ENCODE measurements at regions not wholly inside any gene's neighbourhood (a gene's known extent, or its start where the extent isn't known, plus 50 kb on each side); places are given as distances from the start of the nearest gene placed in this dataset.
"Not testable (repeated sequence)": the region's sequence is repeated elsewhere in the genome, so short reads cannot be mapped to it uniquely, and the experiment has no call there.

DNA sequence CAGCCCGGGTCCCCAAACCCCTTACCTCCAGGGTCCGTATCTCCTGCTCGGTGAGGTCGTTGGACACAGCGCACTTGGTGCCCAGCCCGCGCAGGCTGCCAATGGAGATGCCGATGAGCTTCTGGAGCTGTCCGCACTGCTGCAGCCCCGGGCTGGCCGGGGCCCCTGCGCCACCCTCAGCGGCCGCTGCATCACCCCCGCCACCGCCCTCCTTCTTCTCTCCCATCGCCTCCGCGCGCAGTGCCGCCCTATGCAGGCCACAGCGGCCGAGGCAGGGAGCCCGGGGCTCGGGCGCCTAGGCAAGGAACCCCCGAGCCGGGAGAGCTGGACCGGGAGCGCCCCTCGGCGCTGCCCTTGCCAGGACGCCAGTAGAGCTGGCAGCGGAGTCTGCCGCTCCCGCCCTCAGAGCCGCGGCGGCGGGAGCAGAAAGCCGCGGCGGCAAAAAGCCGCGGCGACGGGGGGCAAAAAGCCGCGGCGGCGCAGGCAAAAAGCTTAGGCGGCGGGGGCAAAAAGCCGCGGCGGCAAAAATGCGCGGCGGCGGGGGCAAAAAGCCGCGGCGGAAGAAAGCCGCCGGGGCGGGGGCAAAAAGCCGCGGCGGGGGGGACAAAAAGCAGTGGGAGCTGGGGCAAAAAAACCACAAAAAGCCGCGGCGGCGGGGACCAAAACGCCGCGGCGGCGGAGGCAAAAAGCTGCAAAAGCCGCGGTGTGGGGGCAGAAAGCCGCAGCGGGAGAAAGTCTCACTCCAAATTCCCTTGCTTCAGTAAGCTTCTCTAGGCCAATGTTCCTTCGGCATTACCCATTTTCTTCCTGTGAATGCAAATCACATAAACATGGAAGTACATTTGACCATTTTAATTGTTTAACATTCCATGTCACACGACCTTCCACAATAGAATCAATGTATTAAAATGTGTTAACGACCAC, 181.2 kb downstream of the ZNF92 start:
- not testable (repeated sequence) for H2AFZ ChIP-seq (ENCODE audit: low read length); H3K4me2 ChIP-seq (ENCODE audit: insufficient read depth, low read length); H3K9me3 ChIP-seq (ENCODE audit: low read depth, low read length); H4K20me1 ChIP-seq (ENCODE audit: insufficient read depth, low read length); H3K4me1 ChIP-seq (ENCODE audit: insufficient read depth, low read length); H3K36me3 ChIP-seq (ENCODE audit: insufficient read depth, low read length); H3K27ac ChIP-seq (ENCODE audit: low read depth, low read length); H3K4me3 ChIP-seq (ENCODE audit: insufficient read depth, low read length); H3K79me2 ChIP-seq (ENCODE audit: insufficient read depth, low read length); DNase-seq (ENCODE audit: insufficient read length, low spot score, missing footprints); H3K27me3 ChIP-seq (ENCODE audit: insufficient read depth, low read length)

DNA sequence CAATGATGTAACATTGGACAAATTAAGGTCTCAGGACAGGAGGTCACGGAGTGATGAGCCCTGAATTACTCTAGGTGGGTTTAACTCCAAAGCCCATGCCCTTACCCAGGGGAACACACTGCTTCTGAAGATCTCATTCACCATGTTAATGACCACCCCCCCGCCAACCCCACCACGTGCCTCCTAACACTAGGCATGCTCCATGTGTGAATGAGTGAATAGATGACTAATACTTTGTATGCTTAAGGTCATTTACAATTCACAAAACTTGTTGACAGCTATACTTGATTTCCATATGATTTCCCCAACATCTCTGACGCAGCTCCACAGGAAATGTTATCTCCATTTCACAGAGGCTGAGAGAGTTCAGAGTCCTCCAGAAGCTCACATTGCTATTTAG, 184.9 kb downstream of the ZNF92 start:
- H3K4me2 ChIP-seq (ENCODE audit: insufficient read depth, low read length); H3K27me3 ChIP-seq (ENCODE audit: insufficient read depth, low read length); H3K27ac ChIP-seq (ENCODE audit: low read depth, low read length); H4K20me1 ChIP-seq (ENCODE audit: insufficient read depth, low read length); H2AFZ ChIP-seq (ENCODE audit: low read length); H3K9me3 ChIP-seq (ENCODE audit: low read depth, low read length); H3K4me1 ChIP-seq (ENCODE audit: insufficient read depth, low read length); H3K79me2 ChIP-seq (ENCODE audit: insufficient read depth, low read length); DNase-seq (ENCODE audit: insufficient read length, low spot score, missing footprints); H3K4me3 ChIP-seq (ENCODE audit: insufficient read depth, low read length); H3K36me3 ChIP-seq (ENCODE audit: insufficient read depth, low read length): not testable (repeated sequence)

DNA sequence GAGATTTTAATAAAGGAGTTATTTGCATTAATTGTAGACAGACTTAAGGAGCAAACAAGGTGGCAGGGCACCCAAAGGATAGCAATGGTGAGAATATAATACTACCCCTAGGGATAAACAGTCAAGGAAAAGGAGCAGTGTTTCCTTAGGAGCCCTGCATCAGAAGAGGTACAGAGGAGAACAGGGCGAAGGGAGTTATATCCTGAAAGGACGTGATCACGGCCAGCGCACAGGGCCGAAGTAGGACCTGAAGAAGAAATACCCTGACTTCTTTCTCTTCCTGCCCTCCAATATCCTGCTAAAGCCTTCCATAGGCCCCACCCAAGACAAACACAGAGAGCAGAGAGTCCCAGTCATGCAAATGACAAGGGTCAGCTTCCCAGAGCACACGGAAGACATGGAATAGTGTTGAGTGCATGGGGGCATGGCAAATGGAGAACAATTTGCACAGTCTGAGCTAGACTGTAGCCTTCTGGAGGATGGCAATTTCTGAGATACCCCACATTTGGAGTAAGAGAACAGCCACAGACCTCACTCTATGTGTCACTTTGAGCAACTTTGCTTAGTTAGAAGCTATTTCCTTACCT, 188.2 kb downstream of the ZNF92 start:
- not testable (repeated sequence) for H2AFZ ChIP-seq (ENCODE audit: low read length); H3K36me3 ChIP-seq (ENCODE audit: insufficient read depth, low read length); H3K4me1 ChIP-seq (ENCODE audit: insufficient read depth, low read length); H3K27ac ChIP-seq (ENCODE audit: low read depth, low read length); H3K79me2 ChIP-seq (ENCODE audit: insufficient read depth, low read length); H3K9me3 ChIP-seq (ENCODE audit: low read depth, low read length); H3K27me3 ChIP-seq (ENCODE audit: insufficient read depth, low read length); H4K20me1 ChIP-seq (ENCODE audit: insufficient read depth, low read length); DNase-seq (ENCODE audit: insufficient read length, low spot score, missing footprints); H3K4me3 ChIP-seq (ENCODE audit: insufficient read depth, low read length); H3K4me2 ChIP-seq (ENCODE audit: insufficient read depth, low read length)

DNA sequence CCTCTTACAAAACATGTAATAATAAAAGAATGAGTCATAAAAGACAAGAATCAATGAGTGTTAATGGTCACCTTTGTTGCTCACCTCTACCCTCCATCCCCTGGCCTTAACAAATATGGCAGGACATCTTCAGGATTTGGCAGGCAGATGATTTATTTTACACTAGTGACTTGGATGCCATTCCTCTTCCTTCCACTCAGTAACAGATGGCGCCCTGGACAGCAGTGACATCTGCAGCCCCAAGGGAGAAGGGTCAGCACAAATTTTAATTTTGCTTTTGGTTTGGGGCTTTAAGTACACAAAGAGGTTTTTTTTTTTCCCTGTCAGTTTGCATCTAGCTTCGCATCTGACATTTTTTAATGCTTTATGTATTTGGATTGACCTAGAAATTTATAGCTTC, 188.9 kb downstream of the ZNF92 start:
- not testable (repeated sequence) for H4K20me1 ChIP-seq (ENCODE audit: insufficient read depth, low read length); DNase-seq (ENCODE audit: insufficient read length, low spot score, missing footprints); H3K27ac ChIP-seq (ENCODE audit: low read depth, low read length); H3K27me3 ChIP-seq (ENCODE audit: insufficient read depth, low read length); H3K79me2 ChIP-seq (ENCODE audit: insufficient read depth, low read length); H3K4me2 ChIP-seq (ENCODE audit: insufficient read depth, low read length); H3K36me3 ChIP-seq (ENCODE audit: insufficient read depth, low read length); H2AFZ ChIP-seq (ENCODE audit: low read length); H3K9me3 ChIP-seq (ENCODE audit: low read depth, low read length); H3K4me3 ChIP-seq (ENCODE audit: insufficient read depth, low read length); H3K4me1 ChIP-seq (ENCODE audit: insufficient read depth, low read length)

DNA sequence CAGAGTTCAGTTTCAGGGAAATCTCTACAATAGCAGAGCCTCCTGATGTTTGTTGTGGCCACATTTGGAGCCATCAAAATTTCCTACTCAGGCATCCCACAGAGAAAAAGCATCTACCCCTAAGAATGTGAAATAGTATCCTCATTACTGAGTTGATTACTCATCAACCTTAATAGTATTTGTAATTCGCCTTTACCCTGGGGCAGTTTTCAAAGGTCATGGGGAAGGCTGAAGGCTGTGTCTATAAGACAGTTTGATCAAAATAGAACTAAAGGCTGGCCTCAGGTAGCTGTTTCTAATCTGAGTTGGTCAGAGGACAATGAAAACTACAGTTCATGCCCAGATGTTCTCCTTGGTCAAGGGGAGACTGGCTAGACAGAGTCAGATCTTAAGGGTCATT, 189.7 kb downstream of the ZNF92 start:
- not testable (repeated sequence) for H2AFZ ChIP-seq (ENCODE audit: low read length); H3K4me1 ChIP-seq (ENCODE audit: insufficient read depth, low read length); H4K20me1 ChIP-seq (ENCODE audit: insufficient read depth, low read length); H3K36me3 ChIP-seq (ENCODE audit: insufficient read depth, low read length); H3K27ac ChIP-seq (ENCODE audit: low read depth, low read length); DNase-seq (ENCODE audit: insufficient read length, low spot score, missing footprints); H3K9me3 ChIP-seq (ENCODE audit: low read depth, low read length); H3K27me3 ChIP-seq (ENCODE audit: insufficient read depth, low read length); H3K79me2 ChIP-seq (ENCODE audit: insufficient read depth, low read length); H3K4me3 ChIP-seq (ENCODE audit: insufficient read depth, low read length); H3K4me2 ChIP-seq (ENCODE audit: insufficient read depth, low read length)

DNA sequence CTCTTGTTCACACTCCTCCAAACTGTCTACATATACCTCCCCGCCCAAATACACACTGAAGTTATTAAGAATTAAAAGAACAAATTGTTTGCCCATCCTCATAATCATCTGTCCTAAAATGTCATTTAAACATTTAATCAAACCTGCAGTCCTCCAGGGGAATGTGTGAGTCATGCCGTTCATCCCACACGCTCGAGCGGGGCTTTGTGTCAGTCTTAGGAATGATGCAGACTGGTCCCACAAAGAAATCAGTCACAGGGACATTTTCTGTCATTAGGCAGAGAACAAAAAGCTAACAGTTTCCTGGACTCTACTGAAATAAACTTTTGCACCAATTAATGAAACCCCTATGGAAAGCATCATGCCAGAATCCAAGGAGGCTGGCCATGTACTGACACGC, 194.6 kb downstream of the ZNF92 start:
- not testable (repeated sequence) for H3K36me3 ChIP-seq (ENCODE audit: insufficient read depth, low read length); H3K4me1 ChIP-seq (ENCODE audit: insufficient read depth, low read length); H3K9me3 ChIP-seq (ENCODE audit: low read depth, low read length); DNase-seq (ENCODE audit: insufficient read length, low spot score, missing footprints); H2AFZ ChIP-seq (ENCODE audit: low read length); H3K4me2 ChIP-seq (ENCODE audit: insufficient read depth, low read length); H3K79me2 ChIP-seq (ENCODE audit: insufficient read depth, low read length); H4K20me1 ChIP-seq (ENCODE audit: insufficient read depth, low read length); H3K4me3 ChIP-seq (ENCODE audit: insufficient read depth, low read length); H3K27me3 ChIP-seq (ENCODE audit: insufficient read depth, low read length); H3K27ac ChIP-seq (ENCODE audit: low read depth, low read length)

DNA sequence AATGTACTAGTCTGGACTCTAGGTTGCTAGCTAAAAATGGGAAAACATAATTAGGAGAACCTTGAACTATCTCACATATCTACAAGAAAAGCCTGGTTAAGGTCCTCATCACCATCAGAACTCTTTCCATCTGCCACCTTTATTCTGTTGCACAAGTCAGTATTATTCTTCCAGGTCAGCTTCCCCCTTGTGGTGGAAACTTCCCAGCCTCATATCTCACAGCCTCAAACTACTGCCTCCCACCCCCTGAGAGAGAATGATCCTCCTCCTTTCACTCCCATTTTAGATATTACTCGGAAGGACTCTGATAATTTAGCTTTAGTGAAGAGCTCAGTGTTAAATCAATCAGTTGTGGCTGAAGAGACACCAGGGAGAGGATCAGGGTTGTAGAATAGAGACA, 197.3 kb downstream of the ZNF92 start:
- DNase-seq (ENCODE audit: insufficient read length, low spot score, missing footprints); H3K4me3 ChIP-seq (ENCODE audit: insufficient read depth, low read length); H2AFZ ChIP-seq (ENCODE audit: low read length); H3K36me3 ChIP-seq (ENCODE audit: insufficient read depth, low read length); H3K79me2 ChIP-seq (ENCODE audit: insufficient read depth, low read length); H3K4me2 ChIP-seq (ENCODE audit: insufficient read depth, low read length); H3K4me1 ChIP-seq (ENCODE audit: insufficient read depth, low read length); H3K27me3 ChIP-seq (ENCODE audit: insufficient read depth, low read length); H4K20me1 ChIP-seq (ENCODE audit: insufficient read depth, low read length); H3K9me3 ChIP-seq (ENCODE audit: low read depth, low read length); H3K27ac ChIP-seq (ENCODE audit: low read depth, low read length): not testable (repeated sequence)

DNA sequence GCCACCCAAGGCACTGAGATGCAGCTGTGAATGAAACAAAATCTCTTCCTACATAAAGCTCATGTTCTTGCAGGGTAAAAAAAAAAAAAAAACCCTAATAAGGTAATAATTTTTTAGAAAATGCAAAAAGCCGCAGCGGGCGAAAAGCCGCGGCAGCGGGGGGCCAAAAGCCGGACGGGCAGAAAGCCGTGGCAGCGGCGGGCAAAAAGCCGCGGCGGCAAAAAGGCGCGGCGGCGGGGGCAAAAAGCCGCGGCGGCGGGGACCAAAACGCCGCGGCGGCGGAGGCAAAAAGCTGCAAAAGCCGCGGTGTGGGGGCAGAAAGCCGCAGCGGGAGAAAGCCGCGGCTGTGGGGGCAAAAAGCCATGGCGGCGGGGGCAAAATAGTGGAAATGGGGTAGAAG, 198.9 kb downstream of the ZNF92 start:
- DNase-seq (ENCODE audit: insufficient read length, low spot score, missing footprints); H4K20me1 ChIP-seq (ENCODE audit: insufficient read depth, low read length); H3K4me3 ChIP-seq (ENCODE audit: insufficient read depth, low read length); H3K4me1 ChIP-seq (ENCODE audit: insufficient read depth, low read length); H3K27ac ChIP-seq (ENCODE audit: low read depth, low read length); H2AFZ ChIP-seq (ENCODE audit: low read length); H3K4me2 ChIP-seq (ENCODE audit: insufficient read depth, low read length); H3K9me3 ChIP-seq (ENCODE audit: low read depth, low read length); H3K79me2 ChIP-seq (ENCODE audit: insufficient read depth, low read length); H3K36me3 ChIP-seq (ENCODE audit: insufficient read depth, low read length); H3K27me3 ChIP-seq (ENCODE audit: insufficient read depth, low read length): not testable (repeated sequence)

DNA sequence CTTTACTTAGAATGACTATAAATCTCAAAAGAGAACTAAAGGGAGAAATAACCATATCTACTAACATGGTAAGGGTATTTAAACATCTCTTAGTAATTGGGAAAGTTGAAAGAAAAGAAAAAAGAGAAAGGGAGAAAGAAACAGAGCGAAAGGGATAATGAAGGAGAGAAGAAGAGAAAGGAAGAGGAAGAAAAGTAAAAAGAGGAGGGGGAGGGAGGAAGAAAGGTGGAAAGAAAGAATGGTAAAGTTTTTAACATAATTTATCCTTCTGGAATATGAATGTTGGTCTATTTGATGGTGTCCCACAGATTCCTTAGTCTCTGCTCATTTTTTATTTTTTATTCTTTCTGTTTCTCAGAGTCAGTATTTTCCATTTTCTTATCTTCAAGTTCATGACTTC, 202.7 kb downstream of the ZNF92 start:
- not testable (repeated sequence) for H3K9me3 ChIP-seq (ENCODE audit: low read depth, low read length); H3K27me3 ChIP-seq (ENCODE audit: insufficient read depth, low read length); DNase-seq (ENCODE audit: insufficient read length, low spot score, missing footprints)

More for the DNA sequence above, 202.7 kb downstream of the ZNF92 start:
- H2AFZ ChIP-seq (ENCODE audit: low read length); H3K4me2 ChIP-seq (ENCODE audit: insufficient read depth, low read length); H3K79me2 ChIP-seq (ENCODE audit: insufficient read depth, low read length); H3K4me3 ChIP-seq (ENCODE audit: insufficient read depth, low read length); H3K27ac ChIP-seq (ENCODE audit: low read depth, low read length); H3K4me1 ChIP-seq (ENCODE audit: insufficient read depth, low read length); H4K20me1 ChIP-seq (ENCODE audit: insufficient read depth, low read length); H3K36me3 ChIP-seq (ENCODE audit: insufficient read depth, low read length): not testable (repeated sequence)

All from osteoblast (primary cell).